HCT116 (cell line): ENCODE measurements at regions not wholly inside any gene's neighbourhood (a gene's known extent, or its start where the extent isn't known, plus 50 kb on each side); places are given as distances from the start of the nearest gene placed in this dataset.

Experiments
- ATAC-seq: fragments of 200-7000 bp; cut with Tn5 transposase; 2 replicates; pipeline ENCODE4 v1.9.1; 2020; ENCODE audit warnings: mild to moderate bottlenecking, moderate library complexity
- BruUV-seq: library from RNA; stranded (reverse); fragments of 400-500 nt; replicated peaks from 2 replicates; lab custom pipeline; 2021; lab: Mats Ljungman, UMichigan
- CTCF ChIA-PET: fragments of 300-600 bp; sonication (Branson Sonifier 250); formaldehyde crosslinking; loops from one replicate; lab custom pipeline; 2021; ENCODE audit warnings: antibody characterized with exemption; lab: Charles Lee
- POLR2A ChIA-PET: fragments of 300-600, 350-600 bp; sonication (Branson Sonifier 250); formaldehyde crosslinking; loops from one replicate; lab custom pipeline; 2021; ENCODE audit warnings: antibody characterized with exemption; lab: Charles Lee
- RAD21 ChIA-PET, 2 experiments: fragments of 300-600 bp; sonication (Branson Sonifier 250); formaldehyde crosslinking; loops; one replicate each; lab custom pipeline; 2023; ENCODE audit warnings: low total read pairs in 2 of 2; ENCODE audit not compliant: uncharacterized antibody in 2 of 2, unreplicated experiment in 2 of 2, low non-redundant PET in 1 of 2; lab: Charles Lee
- DNase-seq: peaks from one replicate; pipeline ENCODE4 v3.0.0-alpha.2; 2010; ENCODE audit warnings: low read depth, low spot score
- H2AFZ ChIP-seq: fragments of 200-600 bp; shearing (Covaris generic), sonication (generic); 2 replicates; pipeline ENCODE4 v1.6.1; 2017; ENCODE audit warnings: low read depth, mixed run types, mixed read lengths, antibody characterized with exemption, low read length; ENCODE audit not compliant: poor library complexity, severe bottlenecking
- H3K27ac ChIP-seq: 2 replicates; pipeline ENCODE4 v1.5.1; 2012; ENCODE audit warnings: low read depth, low read length
- H3K27me3 ChIP-seq: fragments of 200-600 bp; sonication (generic); 2 replicates; pipeline ENCODE4 v1.6.1; 2016; ENCODE audit warnings: mixed run types, low read length, mixed read lengths; ENCODE audit not compliant: insufficient read depth
- H3K36me3 ChIP-seq, 2 experiments: fragments of 200-500 bp in 1 of 2; fragments of 200-600 bp in 1 of 2; sonication (Bioruptor generic) in 1 of 2; sonication (generic) in 1 of 2; 2 replicates each; pipeline versions ENCODE4 v1.5.1 to v1.6.1; 2014 to 2016; ENCODE audit warnings: low read length in 2 of 2, inconsistent platforms in 1 of 2, mixed read lengths in 1 of 2, mixed run types in 1 of 2; ENCODE audit not compliant: insufficient read depth in 2 of 2, control insufficient read depth in 1 of 2
- H3K4me1 ChIP-seq, 2 experiments: fragments of 200-600 bp in 1 of 2; sonication (generic) in 1 of 2; 2 replicates each; pipeline versions ENCODE4 v1.5.1 to v1.6.1; 2012 to 2017; ENCODE audit warnings: low read length in 2 of 2, inconsistent platforms in 1 of 2, mild to moderate bottlenecking in 1 of 2, mixed read lengths in 1 of 2, mixed run types in 1 of 2, moderate library complexity in 1 of 2; ENCODE audit not compliant: insufficient read depth in 2 of 2, control insufficient read depth in 1 of 2
- H3K4me2 ChIP-seq: fragments of 200-600 bp; sonication (generic); 2 replicates; pipeline ENCODE4 v1.6.1; 2017; ENCODE audit warnings: mixed run types, low read length, mixed read lengths
- H3K4me3 ChIP-seq, 2 experiments: fragments of 200-600 bp in 1 of 2; sonication (generic) in 1 of 2; replicated peaks in 1 of 2; 2 replicates each; pipeline ENCODE4 v1.5.1; 2011 to 2016; ENCODE audit warnings: low read length in 2 of 2, control low read depth in 1 of 2, low read depth in 1 of 2, mild to moderate bottlenecking in 1 of 2, mixed read lengths in 1 of 2, mixed run types in 1 of 2
- H3K79me2 ChIP-seq: fragments of 200-600 bp; sonication (generic); 2 replicates; pipeline ENCODE4 v1.6.1; 2017; ENCODE audit warnings: mild to moderate bottlenecking, mixed run types, low read length, moderate library complexity, mixed read lengths; ENCODE audit not compliant: insufficient read depth
- H3K9ac ChIP-seq: fragments of 200-600 bp; sonication (generic); 2 replicates; pipeline ENCODE4 v1.6.1; 2016; ENCODE audit warnings: low read length, mixed read lengths
- H3K9me2 ChIP-seq: fragments of 200-600 bp; sonication (generic), shearing (Covaris generic); 2 replicates; pipeline ENCODE4 v1.6.1; 2017; ENCODE audit warnings: mixed run types, mild to moderate bottlenecking, moderate library complexity; ENCODE audit not compliant: insufficient read depth
- H3K9me3 ChIP-seq, 2 experiments: fragments of 200-500 bp in 1 of 2; fragments of 200-600 bp in 1 of 2; sonication (Bioruptor generic) in 1 of 2; sonication (generic) in 1 of 2; 2 replicates each; pipeline ENCODE4 v1.6.1; 2014 to 2017; ENCODE audit warnings: low read length in 2 of 2, mixed read lengths in 2 of 2, inconsistent platforms in 1 of 2, low read depth in 1 of 2, mild to moderate bottlenecking in 1 of 2, mixed run types in 1 of 2, moderate library complexity in 1 of 2; ENCODE audit not compliant: control insufficient read depth in 1 of 2, insufficient read depth in 1 of 2
- H4K20me1 ChIP-seq: fragments of 200-600 bp; sonication (generic), shearing (Covaris generic); 2 replicates; pipeline ENCODE4 v1.6.1; 2017; ENCODE audit warnings: mixed run types, mild to moderate bottlenecking, moderate library complexity; ENCODE audit not compliant: insufficient read depth
- ATF3 ChIP-seq: IDR thresholded peaks from 2 replicates; pipeline ENCODE4 v1.6.1; 2012
- CBX3 ChIP-seq: IDR thresholded peaks from 2 replicates; pipeline ENCODE4 v1.6.1; 2012; ENCODE audit warnings: low read depth
- CEBPB ChIP-seq: IDR thresholded peaks from 2 replicates; pipeline ENCODE4 v1.6.1; 2012; ENCODE audit warnings: low read depth
- CTCF ChIP-seq, 3 experiments: fragments of 200-600 bp in 1 of 3; sonication (generic) in 1 of 3; IDR thresholded peaks in 2 of 3; conservative IDR thresholded peaks in 1 of 3; 2 replicates each; pipeline ENCODE4 v1.5.1; 2012 to 2017; ENCODE audit warnings: low read depth in 2 of 3, low read length in 2 of 3, antibody characterized with exemption in 1 of 3, borderline replicate concordance in 1 of 3, control low read depth in 1 of 3, mild to moderate bottlenecking in 1 of 3, mixed read lengths in 1 of 3, mixed run types in 1 of 3, moderate library complexity in 1 of 3; ENCODE audit not compliant: insufficient read depth in 1 of 3
- EGR1 ChIP-seq: IDR thresholded peaks from 2 replicates; pipeline ENCODE4 v1.6.1; 2012; ENCODE audit warnings: low read depth
- EZH2 ChIP-seq: fragments of 200-600 bp; sonication (generic); IDR thresholded peaks from 2 replicates; pipeline ENCODE4 v1.6.1; 2017; ENCODE audit warnings: antibody characterized with exemption, mixed run types
- FOSL1 ChIP-seq: IDR thresholded peaks from 2 replicates; pipeline ENCODE4 v1.6.1; 2012; ENCODE audit warnings: low read depth
- JUND ChIP-seq: IDR thresholded peaks from 2 replicates; pipeline ENCODE4 v1.6.1; 2012
- MAX ChIP-seq: IDR thresholded peaks from 2 replicates; pipeline ENCODE4 v1.6.1; 2012
- POLR2A ChIP-seq: IDR thresholded peaks from 2 replicates; pipeline ENCODE4 v1.7.0; 2011; ENCODE audit warnings: borderline replicate concordance; ENCODE audit not compliant: insufficient read depth, insufficient read length; ENCODE audit errors: extremely low read depth
- POLR2AphosphoS5 ChIP-seq: IDR thresholded peaks from 2 replicates; pipeline ENCODE4 v1.6.1; 2011; ENCODE audit warnings: mild to moderate bottlenecking, low read depth, low read length, moderate library complexity
- RAD21 ChIP-seq: IDR thresholded peaks from 2 replicates; pipeline ENCODE4 v1.6.1; 2012; ENCODE audit warnings: low read depth, mild to moderate bottlenecking
- REST ChIP-seq: IDR thresholded peaks from 2 replicates; pipeline ENCODE4 v1.6.1; 2012; ENCODE audit warnings: low read depth
- SIN3A ChIP-seq: IDR thresholded peaks from 2 replicates; pipeline ENCODE4 v1.6.1; 2012; ENCODE audit warnings: low read depth
- SRF ChIP-seq: IDR thresholded peaks from 2 replicates; pipeline ENCODE4 v1.6.1; 2012; ENCODE audit warnings: low read depth
- TCF7L2 ChIP-seq: IDR thresholded peaks from 2 replicates; pipeline ENCODE4 v1.7.0; 2011; ENCODE audit warnings: borderline replicate concordance, inconsistent platforms; ENCODE audit not compliant: insufficient read depth, insufficient read length; ENCODE audit errors: extremely low read depth
- YY1 ChIP-seq: IDR thresholded peaks from 2 replicates; pipeline ENCODE4 v1.6.1; 2011; ENCODE audit warnings: low read length, low read depth, moderate library complexity, mild to moderate bottlenecking; ENCODE audit not compliant: insufficient replicate concordance; ENCODE audit errors: extremely low read depth
- ZFX ChIP-seq: fragments of 450-650 bp; IDR thresholded peaks from 2 replicates; pipeline ENCODE4 v1.6.1; 2017
- ZNF274 ChIP-seq: fragments of 200-500 bp; sonication (Bioruptor generic); IDR thresholded peaks from 2 replicates; pipeline ENCODE4 v1.6.1; 2014; ENCODE audit warnings: mild to moderate bottlenecking, low read depth, low read length, inconsistent platforms
- intact Hi-C: fragments of 100-400 bp; cut with micrococcal nuclease; formaldehyde crosslinking; loops from 2 replicates; pipeline ENCODE4 v1.10.0; 2022
- TF ChIP-seq, protein P1 (sequence below): IDR thresholded peaks from 2 replicates; pipeline ENCODE4 v1.6.1; 2011; ENCODE audit warnings: mild to moderate bottlenecking, low read length, moderate library complexity; ENCODE audit not compliant: insufficient replicate concordance; ENCODE audit errors: extremely low read depth

DNA sequence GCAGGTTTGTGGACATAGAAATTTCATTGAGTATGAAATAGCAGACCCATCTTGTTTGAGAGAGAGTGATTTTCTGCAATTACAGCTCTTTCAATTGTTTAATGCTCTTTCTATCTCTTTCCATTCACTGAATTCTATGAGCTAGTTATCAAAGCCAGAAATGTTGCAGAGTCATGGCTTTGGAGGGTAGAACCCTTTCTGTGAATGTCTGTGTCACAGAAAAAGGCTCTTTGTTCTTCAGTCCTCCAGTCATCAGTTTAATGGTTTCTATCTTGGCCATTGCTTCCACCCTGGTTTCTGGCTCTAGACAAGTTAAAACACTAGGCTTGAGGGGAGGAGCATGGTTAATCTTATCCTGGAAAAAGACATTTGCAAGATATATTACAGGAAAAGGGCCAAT, 655.0 kb downstream of the STK39 start:
- Histone ChIP-seq H3K4me2 (no peak overlapping the region), H2AFZ (no peak overlapping the region), H3K79me2 (no peaks in the 10 kb centered on the region), H3K27ac (no peak overlapping the region), H3K4me1 (no peaks in the 10 kb centered on the region), H3K9me3 (no peaks in the 10 kb centered on the region), H3K27me3 (peaks cover 3% of the 10 kb centered on the region; the same call in 1 of the 2 replicates)
- ATAC-seq = no peak
- intact Hi-C loops = no loop called here
- CTCF ChIA-PET = no interaction called here
- no TSS peak for BruUV-seq
- DNase-seq = no peak
- TF ChIP-seq, protein P1, sequence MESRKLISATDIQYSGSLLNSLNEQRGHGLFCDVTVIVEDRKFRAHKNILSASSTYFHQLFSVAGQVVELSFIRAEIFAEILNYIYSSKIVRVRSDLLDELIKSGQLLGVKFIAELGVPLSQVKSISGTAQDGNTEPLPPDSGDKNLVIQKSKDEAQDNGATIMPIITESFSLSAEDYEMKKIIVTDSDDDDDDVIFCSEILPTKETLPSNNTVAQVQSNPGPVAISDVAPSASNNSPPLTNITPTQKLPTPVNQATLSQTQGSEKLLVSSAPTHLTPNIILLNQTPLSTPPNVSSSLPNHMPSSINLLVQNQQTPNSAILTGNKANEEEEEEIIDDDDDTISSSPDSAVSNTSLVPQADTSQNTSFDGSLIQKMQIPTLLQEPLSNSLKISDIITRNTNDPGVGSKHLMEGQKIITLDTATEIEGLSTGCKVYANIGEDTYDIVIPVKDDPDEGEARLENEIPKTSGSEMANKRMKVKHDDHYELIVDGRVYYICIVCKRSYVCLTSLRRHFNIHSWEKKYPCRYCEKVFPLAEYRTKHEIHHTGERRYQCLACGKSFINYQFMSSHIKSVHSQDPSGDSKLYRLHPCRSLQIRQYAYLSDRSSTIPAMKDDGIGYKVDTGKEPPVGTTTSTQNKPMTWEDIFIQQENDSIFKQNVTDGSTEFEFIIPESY = no peak
- no peak for TF ChIP-seq JUND
- TF ChIP-seq TCF7L2 = no peak
- TF ChIP-seq SRF = no peak
- TF ChIP-seq FOSL1 = no peak
- TF ChIP-seq CBX3 = no peak
- TF ChIP-seq EGR1 = no peak
- no peak for TF ChIP-seq CTCF (IDR thresholded peaks at IDR 0.05 in 2 of 3, conservative IDR thresholded peaks at IDR 0.05 in 1 of 3; ENCODE audit: borderline replicate concordance in 1 of 3, insufficient read depth in 1 of 3, low read depth in 2 of 3, low read length in 2 of 3)
- TF ChIP-seq CEBPB = no peak
- no peak for TF ChIP-seq REST
- no peak for TF ChIP-seq ATF3
- no peak for TF ChIP-seq ZFX
- no peak for TF ChIP-seq POLR2A
- no peak for TF ChIP-seq RAD21
- TF ChIP-seq ZNF274 = no peak
- TF ChIP-seq POLR2AphosphoS5 = no peak
- TF ChIP-seq SIN3A = no peak
- no peak for TF ChIP-seq YY1
- no peak for TF ChIP-seq MAX
- TF ChIP-seq EZH2 = no peak
- TF ChIP-seq, all 23 proteins: peak for 0
- no peak overlapping the region for H3K4me3 ChIP-seq
- RAD21 ChIA-PET = no interaction called here
- no peaks in the 10 kb centered on the region; the same call in 1 of the 2 replicates for H4K20me1 ChIP-seq
- no peak overlapping the region for H3K9ac ChIP-seq
- H3K9me2 ChIP-seq = no peaks in the 10 kb centered on the region
- POLR2A ChIA-PET = no interaction called here
- no peaks in the 10 kb centered on the region for H3K36me3 ChIP-seq
